BJ (cell line): ENCODE measurements at regions not wholly inside any gene's neighbourhood (a gene's known extent, or its start where the extent isn't known, plus 50 kb on each side); places are given as distances from the start of the nearest gene placed in this dataset.

ENCODE experiments used
- CTCF ChIA-PET: fragments of 350-600 bp; formaldehyde crosslinking; extraction: SDS; loops from one replicate; lab custom pipeline; 2021; ENCODE audit warnings: antibody characterized with exemption, inconsistent platforms; lab: Yijun Ruan, JAX
- POLR2A ChIA-PET: fragments of 300-600 bp; sonication (Branson Sonifier 250); formaldehyde crosslinking; extraction: SDS; loops from one replicate; lab custom pipeline; 2021; ENCODE audit warnings: antibody characterized with exemption; lab: Charles Lee
- DNase-seq: peaks from one replicate; pipeline ENCODE4 v3.0.0-alpha.2; 2011; ENCODE audit warnings: low read depth
- H3K27me3 ChIP-seq: 2 replicates; pipeline ENCODE4 v1.6.0; 2011; ENCODE audit warnings: low read length; ENCODE audit not compliant: control insufficient read depth, insufficient read depth
- H3K36me3 ChIP-seq: 2 replicates; pipeline ENCODE4 v1.5.1; 2011; ENCODE audit warnings: low read length; ENCODE audit not compliant: control insufficient read depth, insufficient read depth
- H3K4me3 ChIP-seq: 2 replicates; pipeline ENCODE4 v1.5.1; 2011; ENCODE audit warnings: low read depth, mild to moderate bottlenecking, control low read depth, low read length
- TF ChIP-seq, protein P1 (sequence below): IDR thresholded peaks from 2 replicates; pipeline ENCODE4 v1.5.1; 2011; ENCODE audit warnings: low read depth, mild to moderate bottlenecking, control low read depth, inconsistent platforms, low read length, moderate library complexity; ENCODE audit not compliant: insufficient read depth

DNA sequence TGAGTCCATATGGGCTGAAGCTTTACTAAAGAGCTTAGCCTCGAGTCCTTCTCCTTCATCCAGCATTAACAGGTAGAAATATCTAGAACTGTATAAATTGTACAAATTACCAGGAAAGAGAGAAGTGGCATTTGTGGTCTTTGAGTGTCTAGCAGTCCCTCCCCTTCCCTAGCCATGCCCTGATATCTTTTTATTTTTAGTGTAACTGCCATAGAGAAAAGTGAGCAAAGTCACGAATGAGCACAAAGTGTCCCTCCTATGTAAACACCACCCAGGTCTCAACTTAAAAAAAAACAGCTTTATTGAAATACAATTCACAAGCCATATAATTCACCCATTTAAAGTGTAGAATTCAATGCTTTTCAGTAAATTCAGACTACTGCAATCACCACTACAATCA lies 339.0 kb upstream of the ZMIZ1 start:
- POLR2A ChIA-PET: no interaction called here
- no peaks in the 10 kb centered on the region for H3K36me3 ChIP-seq
- CTCF ChIA-PET: no interaction called here
- H3K27me3 ChIP-seq: peaks cover 22% of the 10 kb centered on the region
- no peak for DNase-seq
- TF ChIP-seq, protein P1, sequence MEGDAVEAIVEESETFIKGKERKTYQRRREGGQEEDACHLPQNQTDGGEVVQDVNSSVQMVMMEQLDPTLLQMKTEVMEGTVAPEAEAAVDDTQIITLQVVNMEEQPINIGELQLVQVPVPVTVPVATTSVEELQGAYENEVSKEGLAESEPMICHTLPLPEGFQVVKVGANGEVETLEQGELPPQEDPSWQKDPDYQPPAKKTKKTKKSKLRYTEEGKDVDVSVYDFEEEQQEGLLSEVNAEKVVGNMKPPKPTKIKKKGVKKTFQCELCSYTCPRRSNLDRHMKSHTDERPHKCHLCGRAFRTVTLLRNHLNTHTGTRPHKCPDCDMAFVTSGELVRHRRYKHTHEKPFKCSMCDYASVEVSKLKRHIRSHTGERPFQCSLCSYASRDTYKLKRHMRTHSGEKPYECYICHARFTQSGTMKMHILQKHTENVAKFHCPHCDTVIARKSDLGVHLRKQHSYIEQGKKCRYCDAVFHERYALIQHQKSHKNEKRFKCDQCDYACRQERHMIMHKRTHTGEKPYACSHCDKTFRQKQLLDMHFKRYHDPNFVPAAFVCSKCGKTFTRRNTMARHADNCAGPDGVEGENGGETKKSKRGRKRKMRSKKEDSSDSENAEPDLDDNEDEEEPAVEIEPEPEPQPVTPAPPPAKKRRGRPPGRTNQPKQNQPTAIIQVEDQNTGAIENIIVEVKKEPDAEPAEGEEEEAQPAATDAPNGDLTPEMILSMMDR: no peak
- no peak overlapping the region for H3K4me3 ChIP-seq

DNA sequence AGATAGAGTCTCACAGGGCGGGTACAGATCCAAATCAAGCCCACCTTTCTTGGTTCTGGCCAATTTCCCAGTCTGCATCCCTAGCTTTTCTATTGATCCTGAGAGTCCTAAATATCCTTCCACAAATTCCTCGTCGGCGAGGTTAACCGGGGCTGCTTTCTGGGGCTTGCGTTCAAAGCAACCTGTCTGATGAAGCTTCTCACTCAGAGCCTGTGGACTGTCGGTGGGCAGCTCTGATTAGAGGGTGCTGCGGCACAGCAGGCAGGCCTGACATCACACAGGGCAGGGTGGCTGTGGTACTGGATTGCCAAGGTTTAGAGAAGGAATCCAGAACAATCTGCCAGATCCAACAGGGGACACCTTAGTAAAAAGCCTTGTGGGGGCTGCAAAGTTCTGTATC lies 338.0 kb upstream of the ZMIZ1 start:
- ChIA-PET POLR2A (no interaction called here), CTCF (interaction anchor here (1.1 kb wide), 1 partner anchor 11 kb away, joined by 3 read pairs; no protein-coding TSS in a partner anchor)
- no peak for DNase-seq
- no peak overlapping the region for H3K4me3 ChIP-seq
- no peaks in the 10 kb centered on the region for H3K36me3 ChIP-seq
- H3K27me3 ChIP-seq: peaks cover 16% of the 10 kb centered on the region
- TF ChIP-seq, protein P1: no peak

DNA sequence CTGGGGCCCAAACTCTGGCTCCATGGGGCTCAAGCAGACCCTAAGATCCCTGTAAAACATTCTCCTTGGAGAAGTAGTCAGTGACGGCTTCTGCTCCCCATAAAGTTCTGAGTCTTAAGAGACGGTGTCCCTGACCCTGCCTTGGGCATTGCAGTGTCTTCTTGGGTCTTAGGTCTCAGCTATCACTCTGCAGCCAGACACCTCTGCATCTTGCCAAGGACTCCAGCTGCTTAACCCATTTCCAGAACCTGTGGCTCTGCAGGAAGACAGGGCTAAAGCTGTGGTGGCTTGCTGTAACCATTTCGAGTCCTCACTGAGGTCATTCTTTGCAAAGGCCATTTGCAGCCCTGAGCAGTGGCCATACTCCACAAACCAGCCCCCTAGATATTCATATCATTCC lies 337.1 kb upstream of the ZMIZ1 start:
- no peaks in the 10 kb centered on the region for H3K36me3 ChIP-seq
- ChIA-PET CTCF (interaction anchor here (1.1 kb wide), 1 partner anchor 10 kb away, joined by 3 read pairs; no protein-coding TSS in a partner anchor), POLR2A (no interaction called here)
- H3K27me3 ChIP-seq: peaks cover 17% of the 10 kb centered on the region
- DNase-seq: no peak
- TF ChIP-seq, protein P1: no peak
- H3K4me3 ChIP-seq: no peak overlapping the region

DNA sequence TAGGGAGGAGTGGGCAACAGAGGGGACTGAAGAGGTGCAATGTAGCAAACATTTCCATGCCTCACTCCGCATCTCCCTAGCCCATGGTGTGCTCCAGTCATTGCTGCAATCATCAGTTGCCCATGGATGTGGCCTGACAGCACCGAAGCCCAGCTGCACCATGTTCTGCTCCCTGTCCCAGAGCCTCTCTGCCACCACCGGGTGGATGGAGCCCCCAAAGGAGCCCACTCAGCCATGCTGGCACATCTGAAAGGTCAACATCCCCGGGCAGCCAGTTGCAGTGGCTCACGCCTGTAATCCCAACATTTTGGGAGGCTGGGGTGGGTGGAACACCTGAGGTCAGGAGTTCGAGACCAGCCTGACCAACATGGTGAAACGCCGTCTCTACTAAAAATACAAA lies 336.4 kb upstream of the ZMIZ1 start:
- POLR2A ChIA-PET: no interaction called here
- no peaks in the 10 kb centered on the region for H3K36me3 ChIP-seq
- no peak overlapping the region for H3K4me3 ChIP-seq
- TF ChIP-seq, protein P1: no peak
- DNase-seq: no peak
- CTCF ChIA-PET: interaction anchor here (1.2 kb wide), 1 partner anchor 11 kb away, joined by 3 read pairs; no protein-coding TSS in a partner anchor
- peaks cover 17% of the 10 kb centered on the region for H3K27me3 ChIP-seq

DNA sequence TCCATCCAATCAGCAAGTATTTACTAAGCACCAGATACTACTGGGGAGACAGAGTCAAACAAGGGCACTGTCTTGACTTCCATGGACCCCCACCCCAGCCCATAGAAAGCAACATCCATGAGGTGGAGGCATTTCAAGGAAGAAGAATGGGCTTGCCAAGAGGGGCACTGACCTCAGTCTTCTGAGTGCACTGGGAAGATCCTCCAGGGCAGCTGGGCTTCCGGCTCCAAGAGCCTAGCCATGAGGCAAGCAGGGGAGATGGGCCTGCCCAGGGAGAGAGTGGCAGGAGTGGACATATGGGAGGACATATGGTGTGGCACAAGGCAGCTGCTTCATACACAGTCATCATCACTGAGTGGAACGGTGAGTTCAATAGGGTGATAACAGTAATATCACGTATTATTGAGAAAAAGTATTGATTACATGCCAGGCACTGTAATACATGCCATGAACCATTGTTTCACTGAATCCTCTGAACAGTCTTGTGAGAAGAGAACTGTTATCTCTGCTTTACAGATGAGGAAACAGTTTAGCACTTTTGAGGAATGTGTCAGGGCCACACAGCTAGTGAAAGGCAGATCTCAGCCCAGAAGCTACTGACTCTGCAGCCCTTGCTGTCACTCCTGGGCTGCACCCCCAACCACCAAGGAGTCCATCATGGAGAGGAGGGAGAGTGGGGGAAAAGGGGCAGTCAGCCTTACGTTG lies 331.7 kb upstream of the ZMIZ1 start:
- H3K4me3 ChIP-seq: no peak overlapping the region
- ChIA-PET CTCF (interaction anchor here (1.0 kb wide), 1 partner anchor 216 kb away, joined by 4 read pairs; no protein-coding TSS in a partner anchor), POLR2A (no interaction called here)
- peaks cover 13% of the 10 kb centered on the region for H3K27me3 ChIP-seq
- DNase-seq: no peak
- TF ChIP-seq, protein P1: no peak
- H3K36me3 ChIP-seq: no peaks in the 10 kb centered on the region
